IMR-90 (cell line): ENCODE measurements at regions not wholly inside any gene's neighbourhood (a gene's known extent, or its start where the extent isn't known, plus 50 kb on each side); places are given as distances from the start of the nearest gene placed in this dataset.

ENCODE experiments used
- ATAC-seq: fragments of 200-7000 bp; cut with Tn5 transposase; 2 replicates; pipeline ENCODE4 v1.9.1; 2020; ENCODE audit warnings: low read depth, mild to moderate bottlenecking, moderate library complexity
- BruUV-seq: library from RNA; stranded (reverse); fragments of 400-500 nt; replicated peaks from 2 replicates; lab custom pipeline; 2021; lab: Mats Ljungman, UMichigan
- CTCF ChIA-PET: fragments of 300-600 bp; formaldehyde crosslinking; extraction: SDS; loops from one replicate; lab custom pipeline; 2021; ENCODE audit warnings: antibody characterized with exemption; lab: Yijun Ruan, JAX
- POLR2A ChIA-PET: fragments of 300-600 bp; sonication (Branson Sonifier 250); formaldehyde crosslinking; loops from one replicate; lab custom pipeline; 2022; ENCODE audit warnings: antibody characterized with exemption; ENCODE audit not compliant: unreplicated experiment; lab: Charles Lee
- DNase-seq: peaks from one replicate; pipeline ENCODE4 v3.0.0; 2013
- H2AFZ ChIP-seq: replicated peaks from 2 replicates; pipeline ENCODE3; 2013; ENCODE audit warnings: low read length, mild to moderate bottlenecking; ENCODE audit not compliant: poor library complexity
- H2AK5ac ChIP-seq: 2 replicates; pipeline ENCODE4 v1.6.1; 2013; ENCODE audit warnings: low read depth, low read length, inconsistent platforms
- H2AK9ac ChIP-seq: replicated peaks from 2 replicates; pipeline ENCODE3; 2013; ENCODE audit warnings: mild to moderate bottlenecking, low read depth, low read length, moderate library complexity; ENCODE audit not compliant: poor library complexity
- H2BK120ac ChIP-seq: 2 replicates; pipeline ENCODE4 v1.6.1; 2013; ENCODE audit warnings: low read depth, low read length, inconsistent platforms
- H2BK15ac ChIP-seq: 3 replicates; pipeline ENCODE4 v1.6.1; 2013; ENCODE audit warnings: low read depth, low read length, inconsistent platforms
- H2BK20ac ChIP-seq: 2 replicates; pipeline ENCODE4 v1.6.1; 2013; ENCODE audit warnings: low read depth, mild to moderate bottlenecking, inconsistent platforms, low read length, moderate library complexity
- H2BK5ac ChIP-seq: 2 replicates; pipeline ENCODE4 v1.6.1; 2013; ENCODE audit warnings: mild to moderate bottlenecking, low read depth, low read length, inconsistent platforms; ENCODE audit not compliant: poor library complexity, severe bottlenecking
- H3K14ac ChIP-seq: replicated peaks from 2 replicates; pipeline ENCODE4 v1.6.1; 2013; ENCODE audit warnings: low read depth, low read length, inconsistent platforms
- H3K18ac ChIP-seq: 2 replicates; pipeline ENCODE4 v1.6.1; 2013; ENCODE audit warnings: low read depth, low read length, control low read depth
- H3K23ac ChIP-seq: 2 replicates; pipeline ENCODE4 v1.6.1; 2013; ENCODE audit warnings: low read depth, low read length, inconsistent platforms
- H3K27ac ChIP-seq: 2 replicates; pipeline ENCODE4 v1.5.1; 2013; ENCODE audit warnings: mild to moderate bottlenecking, control low read depth, low read length; ENCODE audit not compliant: insufficient read depth
- H3K27me3 ChIP-seq: 2 replicates; pipeline ENCODE4 v1.6.1; 2013; ENCODE audit warnings: low read length; ENCODE audit not compliant: control insufficient read depth, insufficient read depth
- H3K36me3 ChIP-seq: 2 replicates; pipeline ENCODE4 v1.6.1; 2013; ENCODE audit warnings: low read length, mixed read lengths; ENCODE audit not compliant: control insufficient read depth, insufficient read depth
- H3K4ac ChIP-seq: 2 replicates; pipeline ENCODE4 v1.6.1; 2013; ENCODE audit warnings: low read depth, low read length, inconsistent platforms
- H3K4me1 ChIP-seq: 2 replicates; pipeline ENCODE4 v1.6.1; 2013; ENCODE audit warnings: low read length, mixed read lengths; ENCODE audit not compliant: control insufficient read depth, insufficient read depth
- H3K4me2 ChIP-seq: 2 replicates; pipeline ENCODE4 v1.6.1; 2013; ENCODE audit warnings: low read depth, mild to moderate bottlenecking, control low read depth, low read length, moderate library complexity
- H3K4me3 ChIP-seq: 2 replicates; pipeline ENCODE4 v1.5.1; 2013; ENCODE audit warnings: low read depth, mild to moderate bottlenecking, control low read depth, low read length, moderate library complexity; ENCODE audit not compliant: insufficient read depth
- H3K56ac ChIP-seq: 2 replicates; pipeline ENCODE4 v1.6.1; 2013; ENCODE audit warnings: low read length, inconsistent platforms; ENCODE audit not compliant: insufficient read depth; ENCODE audit errors: extremely low read depth
- H3K79me1 ChIP-seq, 2 experiments: 2 replicates each; pipeline ENCODE4 v1.6.1; 2013; ENCODE audit warnings: low read length in 2 of 2, inconsistent platforms in 1 of 2, low read depth in 1 of 2
- H3K9ac ChIP-seq: 2 replicates; pipeline ENCODE4 v1.6.1; 2013; ENCODE audit warnings: low read depth, low read length, control low read depth
- H3K9me1 ChIP-seq: 2 replicates; pipeline ENCODE4 v1.6.1; 2013; ENCODE audit warnings: low read length, inconsistent platforms; ENCODE audit not compliant: insufficient read depth
- H3K9me3 ChIP-seq: 2 replicates; pipeline ENCODE4 v1.6.1; 2013; ENCODE audit warnings: low read length; ENCODE audit not compliant: control insufficient read depth, insufficient read depth
- H4K20me1 ChIP-seq: 2 replicates; pipeline ENCODE4 v1.6.1; 2013; ENCODE audit warnings: low read length, inconsistent platforms; ENCODE audit not compliant: insufficient read depth
- H4K5ac ChIP-seq: 2 replicates; pipeline ENCODE4 v1.6.1; 2013; ENCODE audit warnings: mild to moderate bottlenecking, low read depth, low read length, control low read depth
- H4K8ac ChIP-seq, 2 experiments: 2 replicates each; pipeline ENCODE4 v1.6.1; 2013; ENCODE audit warnings: low read depth in 2 of 2, low read length in 2 of 2, control low read depth in 1 of 2, inconsistent platforms in 1 of 2
- H4K91ac ChIP-seq: 2 replicates; pipeline ENCODE4 v1.6.1; 2013; ENCODE audit warnings: low read depth, low read length, inconsistent platforms; ENCODE audit not compliant: insufficient read depth
- BHLHE40 ChIP-seq: fragments of 150-350 bp; IDR thresholded peaks from 2 replicates; pipeline ENCODE4 v1.6.1; 2016; ENCODE audit warnings: mild to moderate bottlenecking, low read depth, low read length
- ELK1 ChIP-seq: fragments of 150-350 bp; IDR thresholded peaks from 2 replicates; pipeline ENCODE4 v1.6.1; 2016; ENCODE audit warnings: low read depth, mild to moderate bottlenecking, low read length, moderate library complexity, borderline replicate concordance
- WGBS, 2 experiments: methylation state at CpG; one replicate each; pipeline versions ENCODE4 v1.1.5 to v1.1.7; 2013; ENCODE audit warnings: missing lambda C conversion rate in 2 of 2; ENCODE audit not compliant: insufficient read length in 1 of 2; ENCODE audit errors: extremely low coverage in 2 of 2; 5-methylcytosine and 5-hydroxymethylcytosine counted together
- dilution Hi-C: fragments of 300-500 bp; cut with HindIII; formaldehyde crosslinking; loops from one replicate; pipeline ENCODE4 v1.14.3; 2018; ENCODE audit warnings: low sequenced_read_pairs; ENCODE audit not compliant: unreplicated experiment
- in situ Hi-C: fragments of 300-500 bp; cut with MboI; formaldehyde crosslinking; loops from 3 replicates; pipeline ENCODE4 v1.14.3; 2019; ENCODE audit warnings: low sequenced_read_pairs, inconsistent platforms, mixed read lengths
- intact Hi-C: fragments of 100-400 bp; cut with micrococcal nuclease; formaldehyde crosslinking; loops from 2 replicates; pipeline ENCODE4 v1.10.0; 2022

GRCh38 chr4:60175241-60175640 lies 1024.9 kb upstream of the ADGRL3 start:
- dilution Hi-C loops: no loop called here
- DNase-seq (no peak), ATAC-seq (no peak)
- Histone ChIP-seq H4K8ac (no peak overlapping the region), H4K20me1 (no peaks in the 10 kb centered on the region), H3K9me1 (no peaks in the 10 kb centered on the region), H3K27me3 (no peaks in the 10 kb centered on the region), H2BK15ac (no peak overlapping the region), H3K9ac (no peak overlapping the region), H3K79me1 (no peaks in the 10 kb centered on the region), H2AK9ac (no peak overlapping the region), H2BK20ac (no peak overlapping the region), H3K36me3 (no peaks in the 10 kb centered on the region), H3K4me2 (no peak overlapping the region), H4K5ac (no peak overlapping the region), H4K91ac (no peak overlapping the region), H2AFZ (no peak overlapping the region), H3K23ac (no peak overlapping the region), H3K14ac (no peak overlapping the region), H3K9me3 (peaks cover 4% of the 10 kb centered on the region; the same call in 1 of the 2 replicates), H2BK5ac (no peak overlapping the region), H2BK120ac (no peak overlapping the region), H3K4me3 (no peak overlapping the region), H3K56ac (no peak overlapping the region), H2AK5ac (no peak overlapping the region), H3K27ac (no peak overlapping the region), H3K4ac (no peak overlapping the region), H3K4me1 (no peaks in the 10 kb centered on the region), H3K18ac (no peak overlapping the region)
- TF ChIP-seq ELK1: no peak
- no peak for TF ChIP-seq BHLHE40
- POLR2A ChIA-PET: no interaction called here
- intact Hi-C loops: no loop called here
- no CpG with 5 or more reads among the region's 1 CpG for WGBS, 2 experiments
- in situ Hi-C loops: no loop called here
- no TSS peak for BruUV-seq
- CTCF ChIA-PET: no interaction called here
